NCI-H748 (cell line): ENCODE measurements at regions not wholly inside any gene's neighbourhood (a gene's known extent, or its start where the extent isn't known, plus 50 kb on each side); places are given as distances from the start of the nearest gene placed in this dataset.
"Not testable (repeated sequence)": the region's sequence is repeated elsewhere in the genome, so short reads cannot be mapped to it uniquely, and the experiment has no call there.

Source experiments
- DNase-seq: peaks from one replicate; lab custom pipeline; 2025; ENCODE audit not compliant: unreplicated experiment; lab: John Stamatoyannopoulos, UW

DNA sequence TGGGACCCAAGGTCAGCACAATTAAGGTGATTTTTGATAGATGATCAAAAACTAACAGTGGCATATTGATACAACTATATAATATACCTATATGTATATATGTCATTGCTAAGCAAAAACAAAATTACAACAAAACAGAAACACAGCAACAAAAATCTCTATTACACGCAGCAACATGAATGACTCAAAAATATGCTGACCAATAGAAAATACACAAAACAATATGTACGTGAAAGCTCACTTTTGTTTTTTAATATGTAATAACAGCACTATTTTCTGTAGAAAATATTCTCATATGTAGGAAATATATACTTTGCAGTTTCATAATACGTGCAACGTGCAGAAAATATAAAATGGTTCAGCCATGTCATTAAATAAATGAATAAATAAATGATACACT lies 1985.7 kb upstream of the CDH9 start:
- no peak for DNase-seq

DNA sequence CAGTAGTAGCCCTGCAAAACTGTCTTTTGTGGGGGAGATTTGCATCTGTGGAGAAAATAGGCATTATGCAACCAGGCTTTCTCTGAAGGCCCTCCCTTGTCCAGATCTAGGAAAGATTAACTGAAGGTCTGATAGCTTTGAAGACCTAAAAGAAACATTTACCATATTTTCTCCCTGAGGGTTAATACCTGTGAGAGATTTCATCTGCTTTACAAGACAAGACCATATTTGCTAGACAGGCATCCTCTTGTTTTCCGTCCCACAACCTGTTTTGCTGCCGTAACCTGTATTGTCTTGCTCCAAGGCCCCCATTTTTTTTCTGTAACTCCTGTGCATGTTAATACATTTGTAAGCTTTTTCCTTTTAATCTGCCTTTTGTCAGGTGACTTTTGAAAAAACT lies 1985.2 kb upstream of the CDH9 start:
- DNase-seq: no peak

DNA sequence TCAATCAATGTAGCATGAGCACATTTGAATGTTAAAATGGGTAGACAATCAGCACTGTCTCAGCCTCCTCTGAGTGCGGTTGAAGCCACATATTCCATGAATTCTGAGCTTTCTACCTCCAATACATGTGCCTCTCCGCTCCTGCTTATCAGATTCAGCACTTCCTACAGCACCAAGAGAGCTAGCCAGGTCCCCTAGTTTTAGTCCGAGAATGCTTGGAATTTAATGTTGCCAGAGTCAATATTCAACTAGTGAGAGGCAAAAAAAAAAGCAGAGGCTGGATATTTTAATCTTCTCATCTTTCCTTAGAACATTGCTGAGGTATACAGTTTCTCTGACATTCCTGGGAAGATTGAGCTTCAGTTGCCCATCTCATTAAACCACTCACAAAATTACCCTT lies 1979.1 kb upstream of the CDH9 start:
- DNase-seq: no peak

DNA sequence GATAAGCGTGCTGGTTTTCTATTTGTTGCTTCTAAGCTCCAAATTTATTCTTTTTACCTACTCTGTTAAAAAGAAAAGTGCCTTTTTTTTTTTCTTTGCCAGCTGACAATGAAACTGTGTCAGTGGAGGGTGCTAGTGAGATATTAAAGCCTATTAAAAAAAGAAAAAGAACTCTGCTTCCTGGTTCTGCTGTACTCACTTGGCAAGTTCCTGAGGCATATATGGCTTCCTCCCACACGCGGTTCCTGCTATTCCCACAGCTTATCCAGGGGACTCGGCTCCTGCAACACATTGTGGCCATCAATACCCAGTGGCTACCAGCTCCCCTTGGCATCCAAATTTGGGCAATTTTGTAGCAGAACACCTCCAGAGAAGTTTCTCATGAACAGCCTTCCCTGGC lies 1977.7 kb upstream of the CDH9 start:
- DNase-seq: peak; percentile 37

DNA sequence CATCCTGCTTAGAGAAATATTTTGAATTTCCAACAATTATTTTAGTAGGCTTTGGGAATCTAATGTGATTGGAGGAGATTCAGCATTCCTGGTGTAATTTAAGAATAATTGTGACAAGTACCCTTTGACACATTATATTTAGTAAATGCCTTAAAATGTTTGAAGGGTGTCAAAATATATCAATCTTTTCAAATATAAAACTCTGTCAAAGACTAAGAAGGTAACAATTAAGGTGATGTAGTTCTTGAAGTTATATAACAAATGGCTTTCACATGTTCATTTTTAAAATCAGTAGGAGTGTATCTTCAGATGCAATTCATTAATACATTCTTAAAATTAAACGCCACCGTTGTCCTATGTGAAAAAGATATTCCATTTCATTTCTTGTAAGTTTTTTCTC lies 1977.1 kb upstream of the CDH9 start:
- DNase-seq: no peak

DNA sequence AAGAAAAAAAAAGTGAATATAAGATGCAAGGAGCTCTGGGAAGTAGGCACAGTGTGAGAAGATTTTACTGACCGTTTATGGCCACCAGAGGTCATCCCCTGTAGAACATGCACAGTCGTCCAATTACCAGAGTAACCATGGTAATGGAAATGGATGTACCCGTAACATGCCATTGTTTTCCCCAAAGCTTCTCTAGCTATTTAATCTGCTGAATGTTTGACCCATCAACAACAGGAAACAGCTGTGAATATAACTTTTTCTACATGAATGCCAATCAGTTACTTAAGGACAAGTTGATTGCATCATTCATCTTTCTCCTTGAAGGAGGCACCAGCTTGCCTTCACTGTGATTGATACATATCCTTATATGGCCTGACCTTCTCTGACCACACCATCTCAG lies 1967.0 kb upstream of the CDH9 start:
- DNase-seq: peak; percentile 91

DNA sequence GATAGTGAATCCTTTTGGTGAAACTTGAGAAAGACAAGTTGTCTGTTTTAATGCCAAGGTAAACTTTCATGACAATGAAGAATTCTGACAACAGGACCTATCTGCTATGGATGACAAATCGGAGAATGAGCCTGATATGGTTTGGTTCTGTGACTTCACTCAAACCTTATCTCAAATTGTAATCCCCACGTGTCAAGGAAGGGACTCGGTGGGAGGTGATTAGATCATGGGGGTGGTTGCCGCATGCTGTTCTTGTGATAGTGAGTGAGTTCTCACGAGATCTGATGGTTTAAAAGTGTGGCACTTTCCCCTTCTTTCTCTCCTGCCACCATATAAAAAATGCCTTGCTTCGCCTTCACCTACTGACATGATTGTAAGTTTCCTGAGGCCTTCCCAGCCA lies 1964.1 kb upstream of the CDH9 start:
- no peak for DNase-seq

DNA sequence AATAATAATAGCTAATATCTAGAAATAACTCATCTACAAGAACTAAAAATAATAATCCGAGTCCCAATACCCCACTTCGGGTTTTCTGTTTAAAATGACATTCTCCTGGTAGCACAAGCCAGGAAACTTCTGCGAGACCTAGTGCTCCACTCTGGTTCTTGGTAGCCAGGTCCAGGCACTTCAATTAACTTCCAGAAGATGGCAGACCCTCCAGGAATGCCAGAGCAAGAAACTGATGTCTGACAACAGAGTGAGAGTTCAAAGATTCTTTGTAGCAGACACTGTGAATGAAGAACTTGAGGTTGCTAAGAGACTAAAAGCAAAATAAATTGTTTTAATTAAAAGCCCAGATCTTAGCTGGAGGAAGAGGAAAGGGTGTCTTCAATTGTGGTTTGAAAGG lies 1963.3 kb upstream of the CDH9 start:
- peak; percentile 30 for DNase-seq

DNA sequence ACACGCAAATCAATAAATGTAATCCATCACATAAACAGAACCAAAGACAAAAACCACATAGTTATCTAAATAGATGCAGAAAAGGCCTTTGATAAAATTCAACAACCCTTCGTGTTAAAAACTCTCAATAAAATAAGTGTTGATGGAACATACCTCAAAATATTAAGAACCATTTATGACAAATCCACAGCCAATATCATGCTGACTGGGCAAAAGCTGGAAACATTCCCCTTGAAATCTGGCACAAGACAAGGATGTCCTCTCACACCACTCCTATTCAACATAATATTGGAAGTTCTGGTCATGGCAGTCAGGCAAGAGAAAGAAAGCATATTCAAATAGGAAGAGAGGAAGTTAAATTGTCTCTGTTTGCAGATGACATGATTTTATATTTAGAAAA lies 1946.3 kb upstream of the CDH9 start:
- no peak for DNase-seq

DNA sequence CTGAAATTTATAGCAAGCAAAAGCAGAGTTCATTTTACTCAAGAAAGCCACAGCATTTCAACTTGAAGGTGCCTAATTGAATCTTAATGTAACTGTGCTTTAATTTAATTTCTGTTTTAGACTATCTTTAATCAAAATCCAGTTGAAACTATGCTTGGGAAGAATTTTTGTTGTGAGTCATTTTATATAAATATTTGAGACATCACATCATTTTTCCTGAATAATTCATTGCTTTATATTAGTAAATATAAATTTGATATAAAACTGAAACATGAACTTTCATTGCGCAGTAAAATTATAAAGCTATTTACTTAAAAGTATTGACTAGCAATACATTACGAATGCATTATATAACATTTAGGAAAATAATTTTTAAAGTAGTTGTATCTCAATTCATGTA lies 1937.1 kb upstream of the CDH9 start:
- no peak for DNase-seq

DNA sequence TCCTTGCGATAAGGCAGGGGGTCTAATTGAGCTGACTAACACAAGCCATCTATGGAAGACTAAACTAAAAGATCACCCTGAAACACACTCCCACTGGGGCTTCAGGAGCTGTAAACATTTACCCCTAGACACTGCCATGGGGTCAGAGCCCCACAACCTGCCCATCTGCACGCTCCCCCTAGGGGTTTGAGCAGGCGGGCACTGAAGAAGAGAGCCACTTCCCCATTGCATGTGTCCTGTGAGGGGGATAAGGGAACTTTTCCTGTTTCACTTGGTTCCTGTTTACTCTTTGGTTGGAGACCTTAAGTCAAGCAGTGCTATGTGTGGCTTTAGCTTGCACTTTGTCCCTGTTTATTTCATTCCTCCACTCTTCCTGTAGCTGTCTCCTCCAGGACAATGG lies 1929.5 kb upstream of the CDH9 start:
- no peak for DNase-seq

DNA sequence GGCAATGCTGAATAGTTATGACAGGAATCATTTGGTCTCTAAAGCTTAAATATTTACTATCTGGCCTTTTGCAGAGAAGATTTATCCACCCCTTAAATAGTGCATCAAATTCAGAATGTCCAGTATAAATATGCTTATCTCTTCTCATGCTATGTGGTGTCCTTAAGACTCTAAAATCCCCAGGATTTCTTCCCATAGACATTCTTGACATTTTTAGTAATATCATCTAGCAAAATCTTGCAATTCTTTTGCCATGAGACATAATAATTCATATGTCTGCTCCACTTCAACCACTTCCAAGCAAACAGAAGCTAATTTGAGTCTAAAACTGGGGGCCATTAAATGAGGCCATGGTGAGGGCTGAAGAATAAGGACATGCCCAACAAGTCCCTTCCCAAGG lies 1923.4 kb upstream of the CDH9 start:
- DNase-seq: no peak

DNA sequence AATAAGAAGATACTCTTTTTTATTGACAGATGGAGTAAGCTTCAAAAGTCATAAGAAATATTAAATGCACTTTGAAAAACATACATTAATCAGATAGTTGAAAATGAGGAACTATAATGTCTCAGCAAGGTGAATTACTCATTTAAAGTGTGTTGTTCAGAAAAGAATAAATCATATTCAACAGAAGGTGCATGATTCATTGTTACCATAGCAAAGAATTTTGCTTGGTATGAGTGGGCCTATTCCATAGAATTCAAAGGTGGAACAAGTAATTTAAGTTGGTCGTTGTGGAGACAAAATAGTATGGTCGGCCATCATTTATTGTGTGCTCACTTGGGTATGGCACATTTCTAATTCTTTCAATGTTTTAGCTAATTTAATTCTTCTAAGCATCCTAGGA lies 1920.2 kb upstream of the CDH9 start:
- DNase-seq: no peak

DNA sequence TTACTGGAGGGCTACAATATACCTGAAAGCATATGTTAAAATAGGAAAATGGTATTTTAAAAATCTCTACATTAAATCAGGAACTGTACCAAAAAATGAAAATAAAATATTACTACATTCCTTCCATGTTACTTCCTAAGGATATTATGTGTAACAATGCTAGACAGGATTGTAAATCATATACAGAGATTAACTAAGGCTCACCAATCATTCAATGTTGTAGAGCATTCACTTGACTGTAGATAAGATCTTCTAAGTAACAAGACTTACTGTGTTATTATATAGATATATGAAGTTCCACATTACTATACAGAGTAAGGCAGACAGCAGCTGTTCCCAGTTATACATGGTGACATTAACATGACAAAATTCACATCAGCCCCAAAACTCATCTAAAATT lies 1919.1 kb upstream of the CDH9 start:
- DNase-seq: no peak

DNA sequence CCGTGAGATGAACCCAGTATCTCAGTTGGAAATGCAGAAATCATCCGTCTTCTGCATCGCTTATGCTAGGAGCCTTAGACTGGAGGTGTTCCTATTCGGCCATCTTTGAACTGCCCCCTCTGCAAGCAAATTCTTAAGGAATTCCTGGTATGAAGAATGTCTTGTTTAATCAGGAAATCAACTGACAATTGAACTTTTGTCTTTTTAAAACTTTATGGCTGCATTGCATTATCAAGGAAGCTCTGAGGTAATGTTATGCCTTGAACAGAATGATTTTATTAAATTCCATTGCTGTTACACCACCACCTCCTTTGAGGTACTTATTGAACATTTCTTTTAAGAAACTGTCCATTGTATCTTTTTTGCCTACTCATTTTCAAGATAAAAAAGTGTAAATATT lies 1915.7 kb upstream of the CDH9 start:
- no peak for DNase-seq

DNA sequence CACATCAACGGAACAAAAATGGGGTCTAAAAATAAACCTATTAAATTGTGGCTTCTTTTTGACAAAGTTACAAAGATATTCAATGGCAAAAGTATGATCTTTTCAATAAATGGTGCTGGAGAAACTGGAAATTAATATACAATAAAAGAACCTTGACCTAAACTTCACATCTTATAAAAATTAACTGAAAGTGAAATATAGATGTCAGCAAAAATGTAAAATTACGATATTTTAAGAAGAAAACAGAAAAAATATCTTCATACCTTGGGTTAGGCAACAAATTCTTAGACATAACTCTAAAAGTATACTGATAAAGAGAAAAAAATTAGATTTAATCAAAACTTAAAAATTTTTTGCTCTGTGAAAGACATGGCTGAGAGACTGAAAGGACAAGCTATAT lies 1909.5 kb upstream of the CDH9 start:
- DNase-seq: no peak

DNA sequence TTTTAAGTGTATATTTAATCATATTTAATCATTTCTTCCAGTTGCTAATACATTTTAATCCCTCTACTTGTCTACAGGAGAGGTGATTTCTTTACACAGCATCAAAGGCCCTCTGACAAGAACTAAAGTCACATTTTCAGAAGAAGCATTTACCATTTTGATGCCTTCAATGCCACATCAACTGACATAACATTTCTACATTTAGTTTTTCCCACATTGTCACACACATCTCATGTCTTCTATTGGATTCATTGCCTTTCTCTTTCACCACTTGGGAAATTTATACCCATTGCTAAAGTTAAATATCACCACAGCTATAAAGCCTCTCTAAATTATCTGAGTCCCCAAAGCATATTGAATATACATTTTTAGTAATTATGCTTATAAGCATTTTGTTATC lies 1907.5 kb upstream of the CDH9 start:
- no peak for DNase-seq

DNA sequence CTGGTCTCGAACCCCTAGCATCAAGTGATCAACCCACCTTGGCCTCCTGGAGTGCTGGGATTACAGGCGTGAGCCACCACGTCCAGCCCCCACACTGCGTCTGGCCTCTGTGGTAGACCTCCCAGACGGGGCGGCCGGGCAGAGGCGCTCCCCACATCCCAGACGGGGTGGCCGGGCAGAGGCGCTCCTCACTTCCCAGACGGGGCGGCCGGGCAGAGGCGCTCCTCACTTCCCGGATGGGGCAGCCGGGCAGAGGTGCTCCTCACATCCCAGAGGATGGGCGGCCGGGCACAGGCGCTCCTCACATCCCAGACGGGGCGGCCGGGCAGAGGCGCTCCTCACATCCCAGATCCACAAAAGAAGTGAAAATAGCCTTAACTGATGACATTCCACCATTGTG lies 1891.0 kb upstream of the CDH9 start:
- DNase-seq: not testable (repeated sequence)

DNA sequence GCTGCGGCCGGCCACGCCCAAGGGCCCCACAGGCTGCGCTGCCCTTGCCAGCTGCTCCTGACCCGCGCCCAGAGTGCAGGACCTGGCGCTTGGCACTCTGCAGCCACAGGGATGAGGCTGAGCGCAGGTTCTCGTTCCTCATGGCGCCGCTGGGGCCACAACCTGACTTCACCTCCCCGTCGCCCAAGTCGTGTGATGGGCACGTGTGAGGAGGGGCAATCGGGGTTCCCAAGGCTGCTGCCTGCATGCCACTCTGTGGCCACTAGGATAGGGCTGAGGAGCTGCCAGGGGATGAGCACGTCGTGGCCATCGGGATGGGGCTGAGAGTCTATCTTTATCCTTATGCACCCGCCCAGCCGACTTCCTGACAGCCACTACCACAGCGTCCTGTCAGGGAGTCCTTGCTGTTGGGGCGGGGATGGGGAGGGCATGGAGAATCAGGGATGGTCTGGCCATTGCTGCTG lies 1890.0 kb upstream of the CDH9 start:
- DNase-seq: not testable (repeated sequence)

DNA sequence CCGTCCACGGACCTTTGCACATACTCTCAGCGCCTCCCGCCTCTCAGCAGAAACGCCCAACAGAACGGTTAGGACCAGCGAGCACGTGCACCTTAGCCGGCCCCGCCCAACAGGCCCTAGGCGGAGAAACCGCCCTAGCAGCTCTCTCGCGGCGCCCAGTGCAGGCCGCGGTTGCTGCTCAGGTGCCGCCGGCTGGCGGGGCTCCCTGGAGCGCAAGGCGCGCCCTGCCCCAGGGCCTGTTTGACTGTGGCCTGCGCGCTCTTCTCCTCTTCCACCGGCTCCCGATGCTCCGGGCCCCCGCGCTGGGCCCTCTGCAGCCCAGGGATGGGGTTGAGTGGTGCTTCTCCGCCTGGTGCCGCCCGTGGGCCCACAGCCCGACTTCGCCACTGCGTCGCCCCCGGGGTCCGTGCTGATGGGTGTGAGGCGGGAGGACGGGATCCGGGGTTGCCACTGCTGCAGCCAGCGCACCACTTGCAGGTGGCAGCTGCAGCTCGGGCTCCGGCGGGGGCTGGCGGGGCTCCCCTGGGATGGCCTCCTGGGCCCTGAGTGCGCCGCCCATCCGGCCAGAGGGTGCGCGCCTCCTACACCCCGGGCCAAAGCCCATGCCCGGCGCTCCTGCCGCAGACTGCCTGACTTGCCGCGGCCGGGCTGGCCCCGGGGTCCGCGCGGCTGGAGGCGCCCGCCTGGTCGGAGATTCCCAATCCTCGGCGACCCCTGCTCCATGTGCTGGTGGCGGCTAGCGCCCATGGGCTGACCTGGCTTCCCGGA lies 1889.4 kb upstream of the CDH9 start:
- no peak for DNase-seq

DNA sequence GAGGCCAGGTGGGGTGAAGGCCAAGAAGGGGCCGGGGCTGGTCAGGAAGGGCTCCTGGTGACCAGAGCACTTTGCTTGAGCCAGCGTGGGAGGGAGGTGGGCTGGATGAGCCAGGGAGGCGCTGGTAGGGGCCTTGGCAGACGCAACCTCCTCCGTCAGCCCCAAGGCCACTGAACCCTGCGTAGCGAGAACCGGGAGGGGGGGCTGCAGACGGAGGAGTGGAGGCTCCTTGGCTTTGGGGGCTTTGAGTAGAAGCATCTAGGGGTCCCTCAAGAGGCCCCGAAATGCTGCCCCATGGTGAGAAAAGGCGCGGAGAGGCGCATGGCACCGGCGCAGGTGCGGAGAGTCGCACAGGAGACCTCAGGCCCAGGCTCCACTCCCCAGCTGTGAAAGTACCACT lies 1888.0 kb upstream of the CDH9 start:
- no peak for DNase-seq

DNA sequence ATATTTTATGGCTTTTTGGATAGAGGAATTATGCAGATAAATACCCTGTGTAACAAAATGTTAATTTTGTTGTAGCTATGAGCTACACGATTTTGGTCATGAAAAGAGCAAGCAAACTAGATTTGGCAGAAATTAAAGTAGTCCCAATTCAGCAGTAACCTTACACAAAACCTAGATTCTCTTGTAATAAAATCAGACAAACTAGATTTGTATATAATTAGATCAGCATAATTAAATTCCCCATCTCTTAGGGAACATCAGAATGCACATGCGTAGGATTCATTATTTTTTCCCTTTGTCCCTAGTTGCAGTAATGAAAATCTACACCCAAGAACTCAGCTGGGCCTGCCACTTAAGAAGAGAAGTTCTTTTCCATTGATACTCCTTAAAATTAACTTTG lies 1879.2 kb upstream of the CDH9 start:
- no peak for DNase-seq

DNA sequence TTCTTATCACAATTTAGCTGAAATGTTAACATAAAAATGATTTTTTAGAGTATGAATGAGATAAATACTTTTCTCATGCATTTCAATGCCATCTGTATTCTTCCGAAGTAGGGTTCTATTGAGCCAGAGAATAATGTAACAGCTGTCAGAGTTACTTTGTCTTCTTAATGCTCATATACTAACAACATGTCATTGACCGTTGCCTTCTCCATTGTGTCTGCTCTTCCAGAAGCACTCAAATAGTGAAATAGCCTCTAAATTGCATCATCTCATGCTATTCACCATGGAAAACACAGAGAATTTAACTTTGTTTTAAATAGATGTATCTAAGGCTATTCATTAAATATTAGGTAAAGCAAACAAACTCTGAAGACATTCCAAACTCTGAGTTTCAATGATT lies 1875.9 kb upstream of the CDH9 start:
- peak; percentile 99 for DNase-seq
